ENCODE measurements at regions not wholly inside any gene's neighbourhood (a gene's known extent, or its start where the extent isn't known, plus 50 kb on each side); places are given as distances from the start of the nearest gene placed in this dataset.
"Not testable (repeated sequence)": the region's sequence is repeated elsewhere in the genome, so short reads cannot be mapped to it uniquely, and the experiment has no call there.

DNA sequence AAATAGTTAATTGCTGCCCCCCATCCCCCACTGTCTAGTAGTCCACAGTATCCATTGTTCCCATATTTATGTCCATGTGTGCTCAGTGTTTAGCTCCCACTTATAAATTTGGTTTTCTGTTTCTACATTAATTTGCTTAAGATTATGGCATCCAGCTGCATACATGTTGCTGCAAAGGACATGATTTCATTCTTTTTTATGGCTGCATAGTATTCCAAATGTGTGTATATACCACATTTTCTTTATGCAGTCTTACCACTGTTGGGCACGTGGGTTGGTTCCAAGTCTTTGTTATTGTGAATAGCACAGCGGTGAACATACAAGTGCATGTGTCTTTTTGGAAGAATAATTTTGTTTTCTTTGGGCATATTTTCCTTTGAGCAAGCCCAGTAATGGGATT is 113.0 kb upstream of the LNX1 start:
- Histone ChIP-seq H3K36me3 (ENCODE audit: insufficient read depth) (no peaks in the 10 kb centered on the region; the same call in 1 of the 2 replicates), H3K79me2 (ENCODE audit: insufficient read depth, low read depth) (no peaks in the 10 kb centered on the region), H3K9ac (no peak overlapping the region), H3K27me3 (ENCODE audit: insufficient read depth, low read depth) (no peaks in the 10 kb centered on the region), H4K20me1 (ENCODE audit: insufficient read depth) (no peaks in the 10 kb centered on the region), H3K27ac (no peak overlapping the region), H3K4me2 (no peak overlapping the region), H2AFZ (ENCODE audit: low read depth) (no peak overlapping the region), H3K4me3 (IDR thresholded peaks at IDR 0.05; ENCODE audit: insufficient read depth, low read depth, low read length) (no peak overlapping the region), H3K4me1 (ENCODE audit: low read depth, poor library complexity, severe bottlenecking) (peaks cover 60% of the 10 kb centered on the region)
- TF ChIP-seq, protein P1, sequence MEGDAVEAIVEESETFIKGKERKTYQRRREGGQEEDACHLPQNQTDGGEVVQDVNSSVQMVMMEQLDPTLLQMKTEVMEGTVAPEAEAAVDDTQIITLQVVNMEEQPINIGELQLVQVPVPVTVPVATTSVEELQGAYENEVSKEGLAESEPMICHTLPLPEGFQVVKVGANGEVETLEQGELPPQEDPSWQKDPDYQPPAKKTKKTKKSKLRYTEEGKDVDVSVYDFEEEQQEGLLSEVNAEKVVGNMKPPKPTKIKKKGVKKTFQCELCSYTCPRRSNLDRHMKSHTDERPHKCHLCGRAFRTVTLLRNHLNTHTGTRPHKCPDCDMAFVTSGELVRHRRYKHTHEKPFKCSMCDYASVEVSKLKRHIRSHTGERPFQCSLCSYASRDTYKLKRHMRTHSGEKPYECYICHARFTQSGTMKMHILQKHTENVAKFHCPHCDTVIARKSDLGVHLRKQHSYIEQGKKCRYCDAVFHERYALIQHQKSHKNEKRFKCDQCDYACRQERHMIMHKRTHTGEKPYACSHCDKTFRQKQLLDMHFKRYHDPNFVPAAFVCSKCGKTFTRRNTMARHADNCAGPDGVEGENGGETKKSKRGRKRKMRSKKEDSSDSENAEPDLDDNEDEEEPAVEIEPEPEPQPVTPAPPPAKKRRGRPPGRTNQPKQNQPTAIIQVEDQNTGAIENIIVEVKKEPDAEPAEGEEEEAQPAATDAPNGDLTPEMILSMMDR (conservative IDR thresholded peaks at IDR 0.05; ENCODE audit: low read depth, low read length): no peak

DNA sequence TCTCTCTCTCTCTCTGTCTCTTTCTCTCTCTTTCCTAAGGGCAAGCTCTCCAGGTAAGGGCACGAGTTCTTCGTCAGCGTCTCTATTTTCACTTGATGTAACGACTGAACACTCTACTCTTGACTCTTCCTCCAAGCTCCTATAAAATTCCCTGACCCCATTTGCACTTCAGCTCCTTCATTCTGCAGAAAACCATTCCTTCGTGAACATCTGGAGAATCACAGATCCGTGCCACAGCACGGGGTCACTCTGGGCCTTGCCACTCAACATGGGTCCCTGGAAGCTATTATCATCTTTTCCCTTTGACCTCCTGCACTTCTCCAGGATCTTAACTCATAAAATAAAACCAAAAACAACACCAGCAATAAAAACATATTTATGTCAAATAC is 112.0 kb upstream of the LNX1 start:
- no peaks in the 10 kb centered on the region for H3K27me3 ChIP-seq (ENCODE audit: insufficient read depth, low read depth)
- H3K4me2 ChIP-seq: peak overlapping the region; percentile 87
- no peaks in the 10 kb centered on the region; the same call in 1 of the 2 replicates for H3K36me3 ChIP-seq (ENCODE audit: insufficient read depth)
- peak overlapping the region; percentile 83 for H2AFZ ChIP-seq (ENCODE audit: low read depth)
- H3K9ac ChIP-seq: peak overlapping the region; percentile 74
- no peak overlapping the region for H3K4me3 ChIP-seq (IDR thresholded peaks at IDR 0.05; ENCODE audit: insufficient read depth, low read depth, low read length)
- TF ChIP-seq, protein P1 (conservative IDR thresholded peaks at IDR 0.05; ENCODE audit: low read depth, low read length): no peak
- peak overlapping the region; percentile 88 for H3K27ac ChIP-seq
- peaks cover 60% of the 10 kb centered on the region for H3K4me1 ChIP-seq (ENCODE audit: low read depth, poor library complexity, severe bottlenecking)
- H3K79me2 ChIP-seq (ENCODE audit: insufficient read depth, low read depth): no peaks in the 10 kb centered on the region
- H4K20me1 ChIP-seq (ENCODE audit: insufficient read depth): no peaks in the 10 kb centered on the region

DNA sequence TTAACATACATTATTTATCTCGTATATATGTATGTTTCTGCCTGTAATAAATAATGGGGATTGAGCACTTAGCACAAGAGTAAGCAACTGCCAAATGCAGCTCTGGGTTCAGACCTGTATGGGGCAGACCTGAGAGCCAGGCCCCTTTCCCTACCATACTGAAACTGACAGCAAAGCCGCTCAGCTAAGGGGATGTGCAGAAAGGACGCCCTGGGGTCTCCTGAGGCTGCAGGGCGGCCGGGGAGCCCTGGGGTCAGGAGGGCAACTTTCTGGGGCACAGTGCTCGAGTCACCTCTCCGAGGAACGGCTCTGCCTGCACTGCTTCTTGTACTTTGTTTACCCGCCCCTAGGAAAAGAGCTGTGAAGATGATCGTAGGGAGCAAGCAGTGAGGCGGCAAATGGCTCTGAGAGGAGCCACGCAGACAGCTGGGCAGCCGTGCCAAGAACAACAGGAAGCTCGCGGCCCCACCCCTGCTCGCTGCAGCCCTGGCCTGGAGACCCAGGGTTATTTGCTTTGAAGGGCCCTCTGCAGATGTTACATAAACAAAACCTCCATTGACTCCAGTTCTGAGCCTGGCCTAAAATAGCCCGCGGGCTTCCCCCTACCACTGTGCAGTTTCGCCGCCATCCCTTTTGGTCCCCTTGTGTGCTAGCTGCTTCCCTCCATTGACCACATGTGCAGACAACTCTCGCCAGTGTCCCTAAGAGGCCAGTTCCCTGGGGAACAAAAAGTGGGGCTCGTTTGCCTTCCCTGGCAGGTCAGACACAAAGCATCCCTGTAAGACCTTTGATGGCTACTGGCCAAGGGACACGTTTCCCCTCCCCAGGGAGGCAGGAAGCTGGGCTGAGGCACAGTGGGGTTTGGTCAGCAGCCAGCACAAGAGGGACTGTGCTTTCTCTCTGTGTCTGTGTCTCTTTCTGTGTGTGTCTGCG is 111.3 kb upstream of the LNX1 start:
- H3K9ac ChIP-seq: peak overlapping the region; percentile 74
- no peaks in the 10 kb centered on the region for H4K20me1 ChIP-seq (ENCODE audit: insufficient read depth)
- no peaks in the 10 kb centered on the region for H3K27me3 ChIP-seq (ENCODE audit: insufficient read depth, low read depth)
- H3K4me1 ChIP-seq (ENCODE audit: low read depth, poor library complexity, severe bottlenecking): peaks cover 60% of the 10 kb centered on the region
- H3K79me2 ChIP-seq (ENCODE audit: insufficient read depth, low read depth): no peaks in the 10 kb centered on the region
- peak overlapping the region; percentile 83 for H2AFZ ChIP-seq (ENCODE audit: low read depth)
- peak overlapping the region; percentile 87 for H3K4me2 ChIP-seq
- H3K27ac ChIP-seq: peak overlapping the region; percentile 88
- TF ChIP-seq, protein P1 (conservative IDR thresholded peaks at IDR 0.05; ENCODE audit: low read depth, low read length): peak; percentile 40; the same call in 1 of the 2 replicates
- no peaks in the 10 kb centered on the region; the same call in 1 of the 2 replicates for H3K36me3 ChIP-seq (ENCODE audit: insufficient read depth)
- no peak overlapping the region for H3K4me3 ChIP-seq (IDR thresholded peaks at IDR 0.05; ENCODE audit: insufficient read depth, low read depth, low read length)

DNA sequence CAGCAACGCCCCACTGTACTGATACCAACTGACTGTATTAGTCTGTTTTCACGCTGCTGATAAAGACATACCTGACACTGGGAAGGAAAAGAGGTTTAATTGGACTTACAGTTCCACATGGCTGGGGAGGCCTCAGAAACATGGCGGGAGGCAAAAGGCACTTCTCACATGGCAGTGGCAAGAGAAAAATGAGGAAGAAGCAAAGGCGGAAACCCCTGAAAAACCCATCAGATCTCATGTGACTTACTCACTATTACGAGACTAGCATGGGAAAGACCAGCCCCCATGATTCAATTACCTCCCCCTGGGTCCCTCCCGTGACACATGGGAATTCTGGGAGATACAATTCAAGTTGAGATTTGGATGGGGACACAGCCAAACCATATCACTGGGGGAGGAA is 110.0 kb upstream of the LNX1 start:
- H3K4me3 ChIP-seq (IDR thresholded peaks at IDR 0.05; ENCODE audit: insufficient read depth, low read depth, low read length); H3K36me3 ChIP-seq (ENCODE audit: insufficient read depth); H3K79me2 ChIP-seq (ENCODE audit: insufficient read depth, low read depth); H3K27me3 ChIP-seq (ENCODE audit: insufficient read depth, low read depth); H3K9ac ChIP-seq; H4K20me1 ChIP-seq (ENCODE audit: insufficient read depth): not testable (repeated sequence)
- Histone ChIP-seq H2AFZ (ENCODE audit: low read depth) (peak overlapping the region; percentile 83), H3K4me1 (ENCODE audit: low read depth, poor library complexity, severe bottlenecking) (peaks cover 57% of the 10 kb centered on the region), H3K27ac (peak overlapping the region; percentile 88), H3K4me2 (peak overlapping the region; percentile 87; the same call in 1 of the 2 replicates)

DNA sequence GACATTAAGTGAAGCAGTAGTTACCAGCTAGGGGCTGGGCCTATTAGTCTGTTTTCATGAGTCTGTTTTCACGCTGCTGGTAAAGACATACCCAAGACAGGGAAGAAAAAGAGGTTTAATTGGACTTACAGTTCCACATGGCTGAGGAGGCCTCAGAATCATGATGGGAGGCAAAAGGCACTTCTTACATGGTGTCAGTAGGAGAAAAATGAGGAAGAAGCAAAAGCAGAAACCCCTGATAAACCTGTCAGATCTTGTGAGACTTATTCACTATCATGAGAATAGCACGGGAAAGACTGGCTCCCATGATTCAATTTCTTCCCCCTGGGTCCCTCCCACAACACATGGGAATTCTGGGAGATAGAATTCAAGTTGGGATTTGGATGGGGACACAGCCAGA is 108.0 kb upstream of the LNX1 start:
- not testable (repeated sequence) for H2AFZ ChIP-seq (ENCODE audit: low read depth); H3K79me2 ChIP-seq (ENCODE audit: insufficient read depth, low read depth); H3K27me3 ChIP-seq (ENCODE audit: insufficient read depth, low read depth); H3K4me3 ChIP-seq (IDR thresholded peaks at IDR 0.05; ENCODE audit: insufficient read depth, low read depth, low read length); H4K20me1 ChIP-seq (ENCODE audit: insufficient read depth); H3K9ac ChIP-seq; H3K27ac ChIP-seq; H3K4me2 ChIP-seq; H3K36me3 ChIP-seq (ENCODE audit: insufficient read depth)
- peaks cover 47% of the 10 kb centered on the region for H3K4me1 ChIP-seq (ENCODE audit: low read depth, poor library complexity, severe bottlenecking)
